ENCODE measurements at regions not wholly inside any gene's neighbourhood (a gene's known extent, or its start where the extent isn't known, plus 50 kb on each side); places are given as distances from the start of the nearest gene placed in this dataset.
"Not testable (repeated sequence)": the region's sequence is repeated elsewhere in the genome, so short reads cannot be mapped to it uniquely, and the experiment has no call there.

GRCh38 chr3:191741847-191742350 is 280.9 kb downstream of the PYDC2 start:
- DNase-seq (ENCODE audit: low spot score) = not testable (repeated sequence)

DNA sequence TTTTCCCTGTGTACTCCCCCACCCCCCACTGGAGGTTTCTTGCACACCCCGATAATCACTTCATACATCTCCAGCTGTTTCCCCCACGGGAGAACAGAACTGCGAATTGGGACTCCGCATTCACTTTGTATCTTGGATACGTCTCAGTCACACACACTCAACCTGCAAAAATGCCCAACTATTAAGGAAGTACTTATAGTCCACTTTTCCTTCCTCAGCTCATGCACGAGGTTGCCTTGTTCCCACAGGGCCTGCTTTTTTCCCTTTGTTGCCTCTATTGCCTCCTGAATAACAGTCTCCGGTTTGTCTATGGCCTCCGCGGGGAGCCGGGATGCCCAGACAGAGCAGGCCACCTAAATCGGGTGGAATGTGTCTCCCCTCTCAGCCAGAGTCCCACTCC is 282.3 kb downstream of the PYDC2 start:
- DNase-seq (ENCODE audit: low spot score) = no peak

DNA sequence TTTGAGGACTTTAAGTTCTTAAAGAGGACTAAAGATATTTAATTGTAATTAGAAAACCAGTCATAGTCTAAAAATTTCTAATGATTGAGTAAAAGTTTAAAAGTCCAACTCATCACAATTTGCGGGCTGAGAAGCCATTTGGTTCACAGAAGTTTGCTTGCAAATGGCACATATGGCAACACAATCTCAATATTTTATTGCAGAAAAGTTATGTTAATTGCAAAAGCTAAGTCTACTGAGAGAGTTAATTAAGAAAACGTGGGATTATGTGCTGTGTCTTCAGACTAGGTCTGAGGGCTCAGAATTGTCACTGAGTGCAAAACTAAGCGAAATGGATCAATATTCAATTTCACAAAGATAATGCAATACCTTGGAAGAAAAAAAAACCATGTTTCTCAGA is 289.7 kb downstream of the PYDC2 start:
- DNase-seq (ENCODE audit: low spot score) = no peak

DNA sequence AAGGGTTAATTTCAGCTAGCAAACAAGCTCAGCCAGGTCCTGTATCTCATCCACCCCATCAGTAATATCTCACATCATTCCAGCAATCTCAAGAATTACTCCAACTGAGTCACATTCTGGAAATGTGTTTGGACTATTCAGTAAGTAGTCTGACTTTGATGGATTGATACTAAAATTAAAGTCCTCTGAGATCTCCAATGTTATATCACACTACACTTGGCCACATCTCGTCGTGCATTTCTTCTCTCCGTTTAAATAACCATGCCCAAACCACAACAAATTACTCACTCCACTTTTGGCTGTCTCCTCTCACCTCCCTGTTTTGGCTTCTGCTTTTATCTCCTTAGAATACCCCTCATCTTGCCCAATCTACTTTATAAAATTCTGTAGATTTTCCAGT is 292.2 kb downstream of the PYDC2 start:
- no peak for DNase-seq (ENCODE audit: low spot score)

DNA sequence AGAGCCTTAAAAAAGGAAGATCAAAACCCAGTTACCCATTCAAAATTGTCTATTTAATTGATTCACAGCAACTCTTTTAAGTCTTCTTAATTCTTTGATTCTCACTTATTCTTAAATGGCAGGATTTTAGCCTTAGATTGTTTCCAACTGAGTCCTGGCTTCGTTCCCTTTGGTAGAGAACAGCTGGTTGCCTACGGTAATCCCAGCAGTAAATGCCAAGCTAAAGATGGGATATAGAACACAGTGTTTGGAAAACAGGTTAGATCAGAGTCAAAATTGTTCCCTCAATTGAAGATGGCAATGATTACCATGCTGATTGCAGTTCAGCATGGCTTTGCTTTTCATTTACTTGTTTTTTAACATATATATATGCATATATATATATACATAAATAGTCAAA is 300.9 kb downstream of the PYDC2 start:
- no peak for DNase-seq (ENCODE audit: low spot score)

GRCh38 chr3:191762323-191762960 is 301.5 kb downstream of the PYDC2 start:
- DNase-seq (ENCODE audit: low spot score) = peak; percentile 33

DNA sequence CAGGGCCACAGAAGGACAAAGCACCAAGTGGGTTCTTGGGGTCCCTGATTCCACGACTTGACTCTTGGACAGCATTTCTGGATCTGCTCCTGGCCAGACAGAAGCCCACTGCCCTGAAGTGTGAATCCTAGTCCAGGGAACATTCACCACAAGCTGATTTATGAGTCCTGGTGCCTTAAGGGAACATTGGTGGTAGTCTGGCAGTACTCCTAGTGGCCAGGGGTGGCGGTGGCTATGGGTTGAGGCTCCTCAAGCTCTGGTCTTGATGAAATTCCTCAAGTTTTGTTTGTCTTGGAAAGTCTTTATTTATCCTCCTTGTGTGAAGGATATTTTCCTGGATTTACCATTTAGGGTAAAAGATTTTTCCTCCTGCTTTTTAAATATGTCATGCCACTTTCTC is 307.5 kb downstream of the PYDC2 start:
- no peak for DNase-seq (ENCODE audit: low spot score)

- no peak for DNase-seq (ENCODE audit: low spot score)
These were observed 309.6 kb downstream of the PYDC2 start for GRCh38 chr3:191770541-191770940.

- DNase-seq (ENCODE audit: low spot score) = peak; percentile 43
These were observed 313.5 kb downstream of the PYDC2 start for GRCh38 chr3:191774485-191774884.

- DNase-seq (ENCODE audit: low spot score) = no peak
These were observed 314.7 kb downstream of the PYDC2 start for GRCh38 chr3:191775451-191776233.

DNA sequence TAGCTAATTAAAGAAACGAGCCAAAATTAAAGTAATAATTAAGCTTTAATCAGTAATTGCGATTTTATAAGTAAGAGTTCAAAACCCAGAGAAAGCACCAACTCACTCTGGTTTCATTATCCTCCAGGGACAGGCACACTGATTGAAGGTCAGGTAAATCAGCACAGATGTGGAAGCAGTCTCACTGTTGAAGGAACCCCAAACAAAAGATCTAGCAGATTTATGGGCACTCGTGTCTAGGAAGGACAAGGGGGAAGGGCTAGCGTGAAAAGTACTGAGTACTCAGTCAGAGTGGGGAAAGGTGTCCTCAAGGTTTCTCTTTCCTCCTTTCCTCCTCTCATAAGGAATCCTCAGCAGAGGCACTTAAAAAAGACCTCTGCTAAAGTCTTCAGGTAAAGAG is 320.1 kb downstream of the PYDC2 start:
- no peak for DNase-seq (ENCODE audit: low spot score)

DNA sequence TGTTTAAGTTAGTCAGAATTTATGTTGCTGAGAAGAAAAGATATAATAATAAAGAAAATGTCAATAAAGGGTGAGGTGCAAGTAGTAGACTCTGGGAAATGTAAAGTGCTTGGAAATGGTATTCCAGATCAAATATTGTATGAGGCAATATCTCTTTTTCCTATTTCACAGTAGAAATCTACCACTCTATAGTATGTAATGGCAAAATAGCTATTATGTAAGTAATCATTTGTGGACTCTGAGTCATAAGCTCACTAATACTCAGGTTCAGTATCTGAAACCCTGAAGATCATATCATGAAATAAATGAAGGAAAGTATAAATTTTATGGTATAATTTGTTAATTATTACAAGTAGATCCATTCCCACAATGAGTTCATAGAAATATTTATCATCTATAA is 322.1 kb downstream of the PYDC2 start:
- DNase-seq (ENCODE audit: low spot score) = no peak

DNA sequence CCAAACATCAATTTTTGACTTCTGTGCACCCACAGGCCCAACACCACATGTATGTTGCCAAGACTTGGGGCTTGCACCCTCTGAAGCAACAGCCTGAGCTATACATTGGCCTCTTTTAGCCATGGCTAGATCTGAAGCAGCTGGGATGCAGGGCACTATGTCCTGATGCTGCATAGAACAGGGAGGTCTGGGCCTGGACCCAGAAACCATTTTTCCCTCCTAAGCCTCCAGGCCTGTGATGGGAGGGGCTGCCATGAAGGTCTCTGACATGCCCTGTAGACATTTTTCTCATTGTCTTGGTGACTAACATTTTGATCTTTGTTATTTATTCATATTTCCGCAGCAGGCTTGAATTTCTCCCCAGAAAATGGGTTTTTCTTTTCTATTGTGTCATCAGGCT is 330.0 kb downstream of the PYDC2 start:
- DNase-seq (ENCODE audit: low spot score) = no peak

DNA sequence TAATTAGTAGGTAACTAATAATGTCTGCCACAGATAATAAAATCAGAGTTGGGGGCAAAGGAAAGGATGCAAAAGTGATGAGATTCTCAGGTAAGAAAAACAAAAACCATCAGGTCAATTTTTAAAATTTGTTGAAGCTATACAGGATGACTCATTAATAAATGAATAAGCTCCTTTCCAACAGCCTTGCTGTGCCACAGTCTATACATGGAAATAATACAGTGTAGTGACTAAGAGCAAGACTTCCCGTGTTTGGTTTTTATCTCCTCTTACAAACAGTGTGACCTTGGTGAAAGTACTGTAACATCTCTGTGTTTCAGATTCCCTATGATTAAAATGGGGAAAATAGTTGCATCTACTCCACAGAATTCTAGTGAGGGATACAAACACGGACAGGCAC is 331.6 kb downstream of the PYDC2 start:
- no peak for DNase-seq (ENCODE audit: low spot score)

- no peak for DNase-seq (ENCODE audit: low spot score)
These were observed 334.2 kb downstream of the PYDC2 start for GRCh38 chr3:191795196-191795595.

GRCh38 chr3:191797271-191797670 is 336.3 kb downstream of the PYDC2 start:
- DNase-seq (ENCODE audit: low spot score) = no peak

DNA sequence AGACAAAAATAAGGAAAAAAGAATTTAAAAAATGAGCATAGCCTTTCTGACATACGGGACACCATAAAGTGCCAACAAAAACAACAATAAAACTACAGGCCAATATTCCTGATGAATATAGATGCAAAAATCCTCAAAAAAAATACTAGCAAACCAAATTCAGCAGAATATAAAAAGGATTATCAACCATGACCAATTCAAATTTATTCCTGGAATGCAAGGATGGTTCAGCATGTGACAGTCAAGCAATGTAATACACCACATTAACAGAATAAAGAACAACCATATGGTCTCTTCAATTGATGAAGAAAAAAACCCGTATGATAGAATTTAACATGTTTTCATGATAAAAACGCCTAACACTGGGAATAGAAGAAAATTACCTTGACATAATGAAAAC is 341.7 kb downstream of the PYDC2 start:
- DNase-seq (ENCODE audit: low spot score) = no peak

- no peak for DNase-seq (ENCODE audit: low spot score)
These were observed 344.0 kb downstream of the PYDC2 start for GRCh38 chr3:191804935-191805334.

DNA sequence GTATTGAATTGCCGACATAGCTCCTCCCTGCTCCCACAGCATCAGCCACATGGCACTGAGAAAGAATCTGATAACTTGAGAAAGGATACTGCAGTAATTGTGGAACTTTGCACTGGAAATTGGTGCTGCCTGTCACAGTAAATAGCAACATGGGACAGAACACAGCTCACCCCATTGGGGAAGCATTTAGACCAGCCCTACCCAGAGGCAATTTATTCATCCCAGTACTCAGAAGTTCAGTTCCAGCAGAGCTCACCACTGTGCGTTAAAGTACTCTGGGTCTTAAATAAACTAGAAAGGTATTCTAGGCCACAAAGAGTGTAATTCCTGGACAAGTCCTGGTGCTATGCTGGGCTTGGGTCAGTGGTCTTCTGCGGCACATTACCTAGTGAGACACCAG is 347.1 kb downstream of the PYDC2 start:
- DNase-seq (ENCODE audit: low spot score) = no peak

DNA sequence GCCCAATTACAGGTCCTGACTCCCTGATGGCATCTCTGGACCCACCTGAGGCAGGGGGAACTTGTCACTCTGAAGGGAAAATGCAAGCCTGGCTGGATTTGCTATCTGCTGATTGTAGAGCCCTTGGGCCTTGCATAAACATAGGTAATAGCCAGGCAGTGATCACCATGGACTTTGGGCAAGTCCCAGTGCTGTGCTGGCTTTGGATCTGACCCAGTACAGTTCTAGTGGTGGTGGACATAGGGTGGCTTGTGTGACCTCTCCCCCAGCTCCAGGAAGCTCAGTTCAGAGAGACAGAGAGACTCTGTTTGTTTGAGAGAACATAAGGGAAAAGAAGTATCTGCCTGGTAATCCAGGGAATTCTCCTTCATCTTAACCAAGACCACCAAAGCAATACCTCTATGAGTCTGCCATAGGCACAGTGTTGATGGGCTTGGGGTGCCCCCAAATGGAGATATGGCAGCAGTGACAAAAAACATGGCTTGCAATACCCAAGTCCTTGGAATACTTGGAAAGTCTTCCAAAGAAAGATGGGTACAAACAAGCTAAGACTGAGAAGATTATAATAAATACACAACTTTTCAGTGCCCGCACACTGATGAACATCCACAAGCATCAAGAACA is 348.5 kb downstream of the PYDC2 start:
- DNase-seq (ENCODE audit: low spot score) = no peak

- DNase-seq (ENCODE audit: low spot score) = no peak
These were observed 352.3 kb downstream of the PYDC2 start for GRCh38 chr3:191813245-191813644.

DNA sequence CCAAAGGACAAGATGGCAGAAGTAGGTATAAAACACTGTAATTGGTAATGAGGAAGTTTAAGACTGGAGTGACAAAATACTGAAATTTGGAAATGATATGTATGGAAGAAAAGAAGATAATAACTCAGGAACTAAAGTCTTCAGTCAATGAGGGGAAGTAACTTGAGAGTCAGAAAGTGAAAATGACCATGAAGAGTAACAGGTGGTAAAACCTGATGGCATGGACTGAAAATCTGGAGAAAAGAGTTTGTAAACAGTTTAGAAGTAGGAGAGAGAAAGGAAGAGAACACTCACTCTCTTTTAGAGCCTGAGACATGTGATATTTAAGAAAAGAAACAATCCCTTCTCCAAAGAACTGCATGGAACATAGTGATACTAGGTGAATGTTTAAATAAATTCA is 387.9 kb downstream of the PYDC2 start:
- no peak for DNase-seq (ENCODE audit: low spot score)

GRCh38 chr3:191859531-191859930 is 398.6 kb downstream of the PYDC2 start:
- no peak for DNase-seq (ENCODE audit: low spot score)

All from iPS-NIHi11 (cell line).